ENCODE measurements at regions not wholly inside any gene's neighbourhood (a gene's known extent, or its start where the extent isn't known, plus 50 kb on each side); places are given as distances from the start of the nearest gene placed in this dataset.
A peak's percentile ranks its signal among the peaks of the same experiment; 100 is the strongest.

GRCh38 chr13:69591437-69591836, 516.2 kb upstream of the ATXN8OS start:
- Histone ChIP-seq H3K4me3 (ENCODE audit: low read depth, low read length) (no peak overlapping the region), H3K9me3 (ENCODE audit: control insufficient read depth, insufficient read depth, low read depth, low read length) (no peaks in the 10 kb centered on the region), H3K27ac (ENCODE audit: extremely low read depth, low read depth, low read length) (no peak overlapping the region), H3K36me3 (ENCODE audit: control insufficient read depth in 2 of 2, insufficient read depth in 1 of 2, low read length in 2 of 2) (no peaks in the 10 kb centered on the region), H3K4me1 (ENCODE audit: control insufficient read depth, insufficient read depth, low read length) (no peaks in the 10 kb centered on the region)
- TF ChIP-seq BCL11B (tag by site-specific recombination; IDR thresholded peaks at IDR 0.05; ENCODE audit: low read depth) (no peak), SP2 (tag by site-specific recombination; IDR thresholded peaks at IDR 0.05) (no peak), PRDM4 (tag by site-specific recombination; IDR thresholded peaks at IDR 0.05) (no peak), ZNF561 (tag by site-specific recombination; IDR thresholded peaks at IDR 0.05; ENCODE audit: borderline replicate concordance) (no peak), REPIN1 (tag by site-specific recombination; IDR thresholded peaks at IDR 0.05; ENCODE audit: low read depth) (no peak), ZNF548 (tag by site-specific recombination; IDR thresholded peaks at IDR 0.05) (no peak)
- ChIA-PET POLR2A (no interaction called here), CTCF (no interaction called here)

GRCh38 chr13:69589531-69590235, 517.9 kb upstream of the ATXN8OS start:
- no peak overlapping the region for H3K4me3 ChIP-seq (ENCODE audit: low read depth, low read length)
- ChIA-PET POLR2A (no interaction called here), CTCF (no interaction called here)
- H3K36me3 ChIP-seq (ENCODE audit: control insufficient read depth in 2 of 2, insufficient read depth in 1 of 2, low read length in 2 of 2): no peaks in the 10 kb centered on the region
- H3K27ac ChIP-seq (ENCODE audit: extremely low read depth, low read depth, low read length): no peak overlapping the region
- no peaks in the 10 kb centered on the region for H3K9me3 ChIP-seq (ENCODE audit: control insufficient read depth, insufficient read depth, low read depth, low read length)
- TF ChIP-seq ZNF335 (tag by site-specific recombination; conservative IDR thresholded peaks at IDR 0.05) (no peak), ZBTB6 (tag by site-specific recombination; IDR thresholded peaks at IDR 0.05) (no peak), ZNF121 (tag by site-specific recombination; IDR thresholded peaks at IDR 0.05) (no peak), ZFP3 (tag by site-specific recombination; IDR thresholded peaks at IDR 0.05; ENCODE audit: low read depth) (no peak)
- H3K4me1 ChIP-seq (ENCODE audit: control insufficient read depth, insufficient read depth, low read length): no peaks in the 10 kb centered on the region

GRCh38 chr13:69585656-69586055, 522.0 kb upstream of the ATXN8OS start:
- POLR2A ChIA-PET: no interaction called here
- Histone ChIP-seq H3K36me3 (ENCODE audit: control insufficient read depth in 2 of 2, insufficient read depth in 1 of 2, low read length in 2 of 2) (no peaks in the 10 kb centered on the region), H3K9me3 (ENCODE audit: control insufficient read depth, insufficient read depth, low read depth, low read length) (no peaks in the 10 kb centered on the region), H3K27ac (ENCODE audit: extremely low read depth, low read depth, low read length) (no peak overlapping the region), H3K4me3 (ENCODE audit: low read depth, low read length) (no peak overlapping the region), H3K4me1 (ENCODE audit: control insufficient read depth, insufficient read depth, low read length) (no peaks in the 10 kb centered on the region)
- TF ChIP-seq TRIM28 (IDR thresholded peaks at IDR 0.05; ENCODE audit: borderline replicate concordance, low read length): 0 out of 2 replicates have a peak, but pooled peaks have one; percentile 33
- TF ChIP-seq PRDM2 (tag by site-specific recombination; IDR thresholded peaks at IDR 0.05; ENCODE audit: borderline replicate concordance): no peak
- CTCF ChIA-PET: interaction anchor here (0.6 to 2.6 kb wide), 2 partner anchors 20 to 151 kb away, joined by 3 to 10 read pairs; no protein-coding TSS in a partner anchor
